Astrocyte (in vitro differentiated cells and primary cell): ENCODE measurements at regions not wholly inside any gene's neighbourhood (a gene's known extent, or its start where the extent isn't known, plus 50 kb on each side); places are given as distances from the start of the nearest gene placed in this dataset.

Experiments used
- CTCF ChIP-seq: IDR thresholded peaks from 2 replicates; pipeline ENCODE4 v1.5.1; 2011; ENCODE audit warnings: low read depth, mild to moderate bottlenecking, inconsistent platforms, low read length, moderate library complexity; ENCODE audit not compliant: insufficient read depth
- EZH2 ChIP-seq: IDR thresholded peaks from 2 replicates; pipeline ENCODE4 v1.6.1; 2012; ENCODE audit warnings: mild to moderate bottlenecking, low read length, inconsistent platforms; ENCODE audit not compliant: insufficient read depth

DNA sequence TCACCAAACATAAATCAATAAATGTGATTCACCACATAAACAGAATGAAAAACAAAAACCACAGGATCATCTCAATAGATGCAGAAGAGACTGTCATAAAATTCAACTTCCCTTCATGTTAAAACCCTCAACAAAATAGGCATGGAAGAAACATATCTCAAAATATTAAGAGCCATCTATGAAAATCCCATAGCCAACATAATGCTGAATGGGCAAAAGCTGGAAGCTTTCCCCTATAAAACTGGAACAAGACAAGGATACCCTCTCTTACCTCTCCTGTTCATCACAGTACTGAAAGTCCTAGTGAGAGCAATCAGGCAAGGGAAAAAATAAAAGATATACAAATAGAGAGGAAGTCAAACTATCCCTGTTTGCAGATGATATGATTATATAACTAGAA is 806.1 kb upstream of the MIR17HG start:
- TF ChIP-seq CTCF (no peak), EZH2 (no peak)
